ENCODE measurements at regions not wholly inside any gene's neighbourhood (a gene's known extent, or its start where the extent isn't known, plus 50 kb on each side); places are given as distances from the start of the nearest gene placed in this dataset.

DNA sequence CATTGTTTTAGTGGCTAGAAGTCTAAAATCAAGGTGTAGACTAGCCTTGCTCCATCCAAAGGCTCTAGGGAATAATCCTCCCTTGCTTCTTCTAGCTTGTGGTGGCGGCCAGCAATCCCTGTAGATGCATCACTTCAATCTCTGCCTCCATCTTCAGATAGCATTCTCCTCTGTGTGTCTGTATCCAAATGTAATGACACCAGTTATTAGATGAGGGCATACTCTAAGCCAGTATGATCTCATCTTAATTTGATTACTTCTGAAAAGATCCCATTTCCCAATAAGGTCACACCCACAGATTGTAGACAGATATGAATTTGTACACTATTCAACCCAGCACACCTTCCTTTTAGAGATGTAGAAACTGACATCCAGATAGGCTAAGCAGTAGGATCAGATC, 334.5 kb upstream of the KCNMB2 start:
- no peaks in the 10 kb centered on the region for H3K79me2 ChIP-seq (ENCODE audit: insufficient read depth, low read length)
- in situ Hi-C loops (cut with HindIII; ENCODE audit: extremely low pct_ligation_motif_present, low pct_unique_long_range_greater_than_20kb) (no loop called here), intact Hi-C loops (cut with micrococcal nuclease; ENCODE audit: unreplicated experiment) (no loop called here)
- H3K4me1 ChIP-seq (ENCODE audit: insufficient read depth, low read length): no peaks in the 10 kb centered on the region
- H3K9ac ChIP-seq (ENCODE audit: insufficient read depth, low read depth, low read length): no peak overlapping the region
- BruUV-seq (replicated peaks): no TSS peak
- WGBS (ENCODE audit: low lambda C conversion rate): 0% methylated on average over 1 of the region's 1 CpG
- ChIA-PET CTCF (ENCODE audit: low intra/inter-chr PET ratio, low total read pairs) (no interaction called here), POLR2A (no interaction called here)
- no peaks in the 10 kb centered on the region for H3K27me3 ChIP-seq (ENCODE audit: control insufficient read depth in 1 of 2, insufficient read depth in 2 of 2, low read length in 2 of 2)
- H3K27ac ChIP-seq (ENCODE audit: extremely low read length, insufficient read depth, low read length): no peak overlapping the region
- no peak overlapping the region for H3K4me3 ChIP-seq (replicated peaks in 1 of 3; ENCODE audit: insufficient read depth in 1 of 3, low read depth in 2 of 3, low read length in 3 of 3)
- H2AFZ ChIP-seq (ENCODE audit: low read length): no peak overlapping the region
- H3K36me3 ChIP-seq (replicated peaks in 1 of 2; ENCODE audit: control insufficient read depth in 1 of 2, insufficient read depth in 2 of 2, low read length in 2 of 2): no peaks in the 10 kb centered on the region
- DNase-seq (ENCODE audit: low spot score) (no peak), ATAC-seq (no peak), FAIRE-seq (no peak)
- H3K4me2 ChIP-seq (ENCODE audit: low read depth, low read length): no peak overlapping the region
- TF ChIP-seq, protein P1, sequence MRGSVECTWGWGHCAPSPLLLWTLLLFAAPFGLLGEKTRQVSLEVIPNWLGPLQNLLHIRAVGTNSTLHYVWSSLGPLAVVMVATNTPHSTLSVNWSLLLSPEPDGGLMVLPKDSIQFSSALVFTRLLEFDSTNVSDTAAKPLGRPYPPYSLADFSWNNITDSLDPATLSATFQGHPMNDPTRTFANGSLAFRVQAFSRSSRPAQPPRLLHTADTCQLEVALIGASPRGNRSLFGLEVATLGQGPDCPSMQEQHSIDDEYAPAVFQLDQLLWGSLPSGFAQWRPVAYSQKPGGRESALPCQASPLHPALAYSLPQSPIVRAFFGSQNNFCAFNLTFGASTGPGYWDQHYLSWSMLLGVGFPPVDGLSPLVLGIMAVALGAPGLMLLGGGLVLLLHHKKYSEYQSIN (CRISPR knock-in tag; IDR thresholded peaks at IDR 0.05; ENCODE audit: borderline replicate concordance): no peak
- TF ChIP-seq ZNF713 (CRISPR knock-in tag; IDR thresholded peaks at IDR 0.05): no peak
- H3K9me3 ChIP-seq (ENCODE audit: low read length): no peaks in the 10 kb centered on the region
- H4K20me1 ChIP-seq (ENCODE audit: insufficient read depth, low read length): no peaks in the 10 kb centered on the region

DNA sequence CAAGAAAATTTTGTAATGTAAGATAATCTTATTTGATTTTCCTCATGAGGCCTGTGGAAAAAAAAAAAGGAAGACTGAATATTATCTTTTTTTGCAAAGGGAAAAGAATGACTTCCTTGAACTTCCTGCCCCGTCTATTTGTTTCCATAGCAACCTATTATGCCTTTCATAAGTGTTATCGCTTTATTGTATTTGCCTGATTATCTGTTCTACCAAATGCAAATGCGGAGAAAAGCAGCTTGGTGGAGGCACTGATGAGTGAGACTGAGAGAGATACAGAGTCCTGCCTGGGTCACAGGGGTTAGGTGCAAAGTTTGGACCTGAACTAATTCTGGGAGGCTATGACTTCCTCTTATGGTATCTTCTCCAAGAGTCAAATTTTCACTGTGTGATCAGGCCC, 334.0 kb upstream of the KCNMB2 start:
- H3K9ac ChIP-seq (ENCODE audit: insufficient read depth, low read depth, low read length): no peak overlapping the region
- no peaks in the 10 kb centered on the region for H3K36me3 ChIP-seq (replicated peaks in 1 of 2; ENCODE audit: control insufficient read depth in 1 of 2, insufficient read depth in 2 of 2, low read length in 2 of 2)
- BruUV-seq (replicated peaks): no TSS peak
- H3K79me2 ChIP-seq (ENCODE audit: insufficient read depth, low read length): no peaks in the 10 kb centered on the region
- ChIA-PET CTCF (ENCODE audit: low intra/inter-chr PET ratio, low total read pairs) (no interaction called here), POLR2A (no interaction called here)
- no peak overlapping the region for H3K4me3 ChIP-seq (replicated peaks in 1 of 3; ENCODE audit: insufficient read depth in 1 of 3, low read depth in 2 of 3, low read length in 3 of 3)
- no peaks in the 10 kb centered on the region for H3K27me3 ChIP-seq (ENCODE audit: control insufficient read depth in 1 of 2, insufficient read depth in 2 of 2, low read length in 2 of 2)
- ATAC-seq (no peak), FAIRE-seq (no peak), DNase-seq (ENCODE audit: low spot score) (no peak)
- H3K4me2 ChIP-seq (ENCODE audit: low read depth, low read length): no peak overlapping the region
- intact Hi-C loops (cut with micrococcal nuclease; ENCODE audit: unreplicated experiment) (no loop called here), in situ Hi-C loops (cut with HindIII; ENCODE audit: extremely low pct_ligation_motif_present, low pct_unique_long_range_greater_than_20kb) (no loop called here)
- H3K27ac ChIP-seq (ENCODE audit: extremely low read length, insufficient read depth, low read length): no peak overlapping the region
- H4K20me1 ChIP-seq (ENCODE audit: insufficient read depth, low read length): no peaks in the 10 kb centered on the region
- WGBS (ENCODE audit: low lambda C conversion rate): 19% methylated on average over 3 of the region's 3 CpGs
- H3K4me1 ChIP-seq (ENCODE audit: insufficient read depth, low read length): no peaks in the 10 kb centered on the region
- TF ChIP-seq ZFP37 (CRISPR knock-in tag; IDR thresholded peaks at IDR 0.05; ENCODE audit: borderline replicate concordance) (no peak), ZNF354B (CRISPR knock-in tag; IDR thresholded peaks at IDR 0.05) (no peak), ZNF160 (CRISPR knock-in tag; IDR thresholded peaks at IDR 0.05) (no peak), RFX3 (CRISPR knock-in tag; IDR thresholded peaks at IDR 0.05) (no peak), ZNF75D (CRISPR knock-in tag; IDR thresholded peaks at IDR 0.05; ENCODE audit: borderline replicate concordance) (no peak), ZBTB3 (CRISPR knock-in tag; IDR thresholded peaks at IDR 0.05; ENCODE audit: borderline replicate concordance, low read depth) (no peak)
- TF ChIP-seq, protein P2, sequence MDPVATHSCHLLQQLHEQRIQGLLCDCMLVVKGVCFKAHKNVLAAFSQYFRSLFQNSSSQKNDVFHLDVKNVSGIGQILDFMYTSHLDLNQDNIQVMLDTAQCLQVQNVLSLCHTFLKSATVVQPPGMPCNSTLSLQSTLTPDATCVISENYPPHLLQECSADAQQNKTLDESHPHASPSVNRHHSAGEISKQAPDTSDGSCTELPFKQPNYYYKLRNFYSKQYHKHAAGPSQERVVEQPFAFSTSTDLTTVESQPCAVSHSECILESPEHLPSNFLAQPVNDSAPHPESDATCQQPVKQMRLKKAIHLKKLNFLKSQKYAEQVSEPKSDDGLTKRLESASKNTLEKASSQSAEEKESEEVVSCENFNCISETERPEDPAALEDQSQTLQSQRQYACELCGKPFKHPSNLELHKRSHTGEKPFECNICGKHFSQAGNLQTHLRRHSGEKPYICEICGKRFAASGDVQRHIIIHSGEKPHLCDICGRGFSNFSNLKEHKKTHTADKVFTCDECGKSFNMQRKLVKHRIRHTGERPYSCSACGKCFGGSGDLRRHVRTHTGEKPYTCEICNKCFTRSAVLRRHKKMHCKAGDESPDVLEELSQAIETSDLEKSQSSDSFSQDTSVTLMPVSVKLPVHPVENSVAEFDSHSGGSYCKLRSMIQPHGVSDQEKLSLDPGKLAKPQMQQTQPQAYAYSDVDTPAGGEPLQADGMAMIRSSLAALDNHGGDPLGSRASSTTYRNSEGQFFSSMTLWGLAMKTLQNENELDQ (CRISPR knock-in tag; IDR thresholded peaks at IDR 0.05; ENCODE audit: borderline replicate concordance): no peak
- TF ChIP-seq, protein P3, sequence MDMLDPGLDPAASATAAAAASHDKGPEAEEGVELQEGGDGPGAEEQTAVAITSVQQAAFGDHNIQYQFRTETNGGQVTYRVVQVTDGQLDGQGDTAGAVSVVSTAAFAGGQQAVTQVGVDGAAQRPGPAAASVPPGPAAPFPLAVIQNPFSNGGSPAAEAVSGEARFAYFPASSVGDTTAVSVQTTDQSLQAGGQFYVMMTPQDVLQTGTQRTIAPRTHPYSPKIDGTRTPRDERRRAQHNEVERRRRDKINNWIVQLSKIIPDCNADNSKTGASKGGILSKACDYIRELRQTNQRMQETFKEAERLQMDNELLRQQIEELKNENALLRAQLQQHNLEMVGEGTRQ (IDR thresholded peaks at IDR 0.05; ENCODE audit: low read depth, low read length): no peak
- TF ChIP-seq, protein P3 (CRISPR knock-in tag; IDR thresholded peaks at IDR 0.05; ENCODE audit: borderline replicate concordance): no peak
- no peak overlapping the region for H2AFZ ChIP-seq (ENCODE audit: low read length)
- H3K9me3 ChIP-seq (ENCODE audit: low read length): no peaks in the 10 kb centered on the region
